ENCODE measurements at regions not wholly inside any gene's neighbourhood (a gene's known extent, or its start where the extent isn't known, plus 50 kb on each side); places are given as distances from the start of the nearest gene placed in this dataset.
"Not testable (repeated sequence)": the region's sequence is repeated elsewhere in the genome, so short reads cannot be mapped to it uniquely, and the experiment has no call there.

GRCh38 chr3:153513236-153513635 is 351.2 kb downstream of the RAP2B start:
- no peaks in the 10 kb centered on the region for H3K27me3 ChIP-seq
- H3K27ac ChIP-seq, result no peak overlapping the region
- H3K9me3 ChIP-seq, result no peaks in the 10 kb centered on the region
- ATAC-seq, result peak; percentile 29 to 45 (median 37)
- H3K4me3 ChIP-seq, result no peak overlapping the region
- TF ChIP-seq, protein P1, sequence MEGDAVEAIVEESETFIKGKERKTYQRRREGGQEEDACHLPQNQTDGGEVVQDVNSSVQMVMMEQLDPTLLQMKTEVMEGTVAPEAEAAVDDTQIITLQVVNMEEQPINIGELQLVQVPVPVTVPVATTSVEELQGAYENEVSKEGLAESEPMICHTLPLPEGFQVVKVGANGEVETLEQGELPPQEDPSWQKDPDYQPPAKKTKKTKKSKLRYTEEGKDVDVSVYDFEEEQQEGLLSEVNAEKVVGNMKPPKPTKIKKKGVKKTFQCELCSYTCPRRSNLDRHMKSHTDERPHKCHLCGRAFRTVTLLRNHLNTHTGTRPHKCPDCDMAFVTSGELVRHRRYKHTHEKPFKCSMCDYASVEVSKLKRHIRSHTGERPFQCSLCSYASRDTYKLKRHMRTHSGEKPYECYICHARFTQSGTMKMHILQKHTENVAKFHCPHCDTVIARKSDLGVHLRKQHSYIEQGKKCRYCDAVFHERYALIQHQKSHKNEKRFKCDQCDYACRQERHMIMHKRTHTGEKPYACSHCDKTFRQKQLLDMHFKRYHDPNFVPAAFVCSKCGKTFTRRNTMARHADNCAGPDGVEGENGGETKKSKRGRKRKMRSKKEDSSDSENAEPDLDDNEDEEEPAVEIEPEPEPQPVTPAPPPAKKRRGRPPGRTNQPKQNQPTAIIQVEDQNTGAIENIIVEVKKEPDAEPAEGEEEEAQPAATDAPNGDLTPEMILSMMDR (IDR thresholded peaks at IDR 0.05), result peak in 2 of 4 donors; percentile 17 to 44
- TF ChIP-seq POLR2A (IDR thresholded peaks at IDR 0.05), result no peak
- 7% methylated on average over 1 of the region's 1 CpG for WGBS (ENCODE audit: insufficient coverage, low coverage, low lambda C conversion rate, missing lambda C conversion rate)
- no peaks in the 10 kb centered on the region for H3K36me3 ChIP-seq
- no peaks in the 10 kb centered on the region for H3K4me1 ChIP-seq
- DNase-seq, result no peak
- intact Hi-C loops (cut with DNase I), result no loop called here

DNA sequence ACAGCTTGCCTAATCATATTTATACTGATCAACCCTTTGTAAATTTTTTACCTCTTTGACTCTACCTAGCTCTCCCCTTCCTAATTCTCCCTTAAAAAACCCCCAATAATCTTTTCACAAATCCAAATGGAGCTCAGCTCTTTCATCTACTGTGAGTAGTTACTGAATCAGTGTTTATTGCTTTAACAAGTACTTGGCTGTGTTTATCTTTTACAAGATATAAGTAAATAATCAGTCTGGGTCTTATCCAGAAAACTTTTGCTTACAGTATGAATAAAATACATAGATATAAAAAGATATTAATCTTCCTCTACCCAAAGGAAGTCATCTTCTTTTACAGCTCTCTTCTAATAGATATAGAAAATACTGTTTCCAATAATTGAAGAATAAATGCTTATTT is 366.4 kb downstream of the RAP2B start:
- no peaks in the 10 kb centered on the region for H3K9me3 ChIP-seq
- H3K36me3 ChIP-seq, result no peaks in the 10 kb centered on the region
- DNase-seq, result no peak
- H3K4me1 ChIP-seq, result no peaks in the 10 kb centered on the region
- intact Hi-C loops (cut with DNase I), result no loop called here
- H3K27me3 ChIP-seq, result no peaks in the 10 kb centered on the region
- H3K4me3 ChIP-seq, result no peak overlapping the region
- TF ChIP-seq, protein P1 (IDR thresholded peaks at IDR 0.05), result no peak
- no peak for TF ChIP-seq POLR2A (IDR thresholded peaks at IDR 0.05)
- ATAC-seq, result no peak
- no peak overlapping the region for H3K27ac ChIP-seq

DNA sequence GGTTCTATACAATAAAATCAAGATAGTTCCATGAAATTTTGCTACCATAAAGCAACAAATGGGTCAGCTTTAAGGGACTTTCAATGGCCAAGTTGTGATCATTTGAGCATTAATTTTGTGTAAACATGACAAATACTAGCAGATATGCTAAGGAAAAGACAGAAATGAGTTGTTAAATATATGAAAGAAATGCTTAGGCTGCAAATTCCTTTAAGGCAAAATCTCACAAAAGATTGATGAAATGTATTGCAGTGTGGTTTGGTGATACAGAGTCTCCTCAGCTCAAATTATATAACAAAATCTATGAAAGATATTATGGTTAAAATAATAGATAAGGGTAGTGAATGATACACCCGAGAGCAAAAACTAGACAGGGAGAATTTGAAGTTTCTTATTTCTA is 377.2 kb downstream of the RAP2B start:
- WGBS (ENCODE audit: insufficient coverage, low coverage, low lambda C conversion rate, missing lambda C conversion rate), result 30% methylated on average over 1 of the region's 1 CpG
- ATAC-seq (no peak), DNase-seq (no peak)
- intact Hi-C loops (cut with DNase I), result no loop called here
- TF ChIP-seq, protein P1 (IDR thresholded peaks at IDR 0.05), result no peak
- no peak for TF ChIP-seq POLR2A (IDR thresholded peaks at IDR 0.05)
- H3K27ac ChIP-seq, result no peak overlapping the region
- no peak overlapping the region for H3K4me3 ChIP-seq
- H3K36me3 ChIP-seq, result no peaks in the 10 kb centered on the region
- H3K4me1 ChIP-seq, result no peaks in the 10 kb centered on the region
- no peaks in the 10 kb centered on the region for H3K9me3 ChIP-seq
- no peaks in the 10 kb centered on the region for H3K27me3 ChIP-seq

DNA sequence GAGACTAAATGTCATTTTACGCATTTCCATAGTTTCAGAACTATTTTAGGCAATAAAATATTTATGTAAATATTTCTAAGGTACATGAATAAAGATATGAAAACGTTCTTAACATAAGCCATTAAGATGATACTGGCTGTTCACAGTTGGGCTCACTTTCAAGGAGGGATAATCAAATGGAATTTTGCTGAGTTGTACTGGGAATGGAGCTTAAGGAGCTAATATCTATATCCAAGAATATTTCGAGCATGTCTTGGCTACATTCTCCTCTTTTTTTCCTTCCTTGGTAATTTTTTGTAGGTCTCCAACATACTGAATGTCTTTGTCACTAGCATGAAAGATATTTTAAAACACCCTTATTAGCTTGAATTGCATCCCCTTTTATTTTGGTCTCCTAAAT is 383.4 kb downstream of the RAP2B start:
- H3K36me3 ChIP-seq, result no peaks in the 10 kb centered on the region
- DNase-seq, result no peak
- H3K27me3 ChIP-seq, result no peaks in the 10 kb centered on the region
- intact Hi-C loops (cut with DNase I), result no loop called here
- no peak overlapping the region for H3K4me3 ChIP-seq
- TF ChIP-seq, protein P1 (IDR thresholded peaks at IDR 0.05), result no peak
- TF ChIP-seq POLR2A (IDR thresholded peaks at IDR 0.05), result no peak
- no peak for ATAC-seq
- no peaks in the 10 kb centered on the region for H3K4me1 ChIP-seq
- WGBS (ENCODE audit: insufficient coverage, low coverage, low lambda C conversion rate, missing lambda C conversion rate), result 43% methylated on average over 3 of the region's 3 CpGs
- H3K9me3 ChIP-seq, result no peaks in the 10 kb centered on the region
- no peak overlapping the region for H3K27ac ChIP-seq

DNA sequence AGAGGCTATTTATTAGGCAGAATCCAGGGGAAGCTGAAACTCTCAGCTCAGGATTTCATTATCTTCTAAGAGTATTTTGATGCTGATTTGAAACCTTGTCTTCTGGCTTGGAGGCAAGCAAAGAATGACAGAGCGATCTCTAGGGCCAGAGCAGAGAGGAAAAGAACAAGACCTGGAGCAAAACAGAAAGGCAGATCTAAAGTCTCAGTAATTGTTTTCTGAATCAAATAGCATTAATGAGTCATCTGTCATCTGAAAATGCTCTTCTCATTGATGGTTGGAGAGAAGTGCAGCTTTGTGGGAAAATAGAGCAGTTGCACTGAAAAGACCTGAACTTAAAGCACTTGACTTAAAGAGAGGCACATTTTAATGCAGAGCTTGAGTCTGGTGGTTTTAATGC is 385.9 kb downstream of the RAP2B start:
- no peak for DNase-seq
- no peak for TF ChIP-seq POLR2A (IDR thresholded peaks at IDR 0.05)
- TF ChIP-seq, protein P1 (IDR thresholded peaks at IDR 0.05), result no peak
- Histone ChIP-seq H3K27me3 (no peaks in the 10 kb centered on the region), H3K36me3 (no peaks in the 10 kb centered on the region), H3K9me3 (no peaks in the 10 kb centered on the region), H3K27ac (no peak overlapping the region), H3K4me3 (no peak overlapping the region), H3K4me1 (no peaks in the 10 kb centered on the region)
- no peak for ATAC-seq
- intact Hi-C loops (cut with DNase I), result no loop called here
- 47% methylated on average over 1 of the region's 1 CpG for WGBS (ENCODE audit: insufficient coverage, low coverage, low lambda C conversion rate, missing lambda C conversion rate)

- H3K4me1 ChIP-seq; DNase-seq; H3K36me3 ChIP-seq; H3K9me3 ChIP-seq; H3K27me3 ChIP-seq; H3K4me3 ChIP-seq; intact Hi-C loops (cut with DNase I); ATAC-seq; H3K27ac ChIP-seq: not testable (repeated sequence)
Observed at GRCh38 chr3:153549686-153550085, 387.7 kb downstream of the RAP2B start.
